ENCODE measurements at regions not wholly inside any gene's neighbourhood (a gene's known extent, or its start where the extent isn't known, plus 50 kb on each side); places are given as distances from the start of the nearest gene placed in this dataset.

- TF ChIP-seq GATA2 (IDR thresholded peaks at IDR 0.05; ENCODE audit: low read depth, low read length) (no peak), GATA3 (IDR thresholded peaks at IDR 0.05; ENCODE audit: low read depth, low read length) (no peak)
Observed at GRCh38 chr2:188176620-188177019, 115.1 kb upstream of the GULP1 start.

Measured in SH-SY5Y (cell line).